ENCODE measurements at regions not wholly inside any gene's neighbourhood (a gene's known extent, or its start where the extent isn't known, plus 50 kb on each side); places are given as distances from the start of the nearest gene placed in this dataset.
A peak's percentile ranks its signal among the peaks of the same experiment; 100 is the strongest.

DNA sequence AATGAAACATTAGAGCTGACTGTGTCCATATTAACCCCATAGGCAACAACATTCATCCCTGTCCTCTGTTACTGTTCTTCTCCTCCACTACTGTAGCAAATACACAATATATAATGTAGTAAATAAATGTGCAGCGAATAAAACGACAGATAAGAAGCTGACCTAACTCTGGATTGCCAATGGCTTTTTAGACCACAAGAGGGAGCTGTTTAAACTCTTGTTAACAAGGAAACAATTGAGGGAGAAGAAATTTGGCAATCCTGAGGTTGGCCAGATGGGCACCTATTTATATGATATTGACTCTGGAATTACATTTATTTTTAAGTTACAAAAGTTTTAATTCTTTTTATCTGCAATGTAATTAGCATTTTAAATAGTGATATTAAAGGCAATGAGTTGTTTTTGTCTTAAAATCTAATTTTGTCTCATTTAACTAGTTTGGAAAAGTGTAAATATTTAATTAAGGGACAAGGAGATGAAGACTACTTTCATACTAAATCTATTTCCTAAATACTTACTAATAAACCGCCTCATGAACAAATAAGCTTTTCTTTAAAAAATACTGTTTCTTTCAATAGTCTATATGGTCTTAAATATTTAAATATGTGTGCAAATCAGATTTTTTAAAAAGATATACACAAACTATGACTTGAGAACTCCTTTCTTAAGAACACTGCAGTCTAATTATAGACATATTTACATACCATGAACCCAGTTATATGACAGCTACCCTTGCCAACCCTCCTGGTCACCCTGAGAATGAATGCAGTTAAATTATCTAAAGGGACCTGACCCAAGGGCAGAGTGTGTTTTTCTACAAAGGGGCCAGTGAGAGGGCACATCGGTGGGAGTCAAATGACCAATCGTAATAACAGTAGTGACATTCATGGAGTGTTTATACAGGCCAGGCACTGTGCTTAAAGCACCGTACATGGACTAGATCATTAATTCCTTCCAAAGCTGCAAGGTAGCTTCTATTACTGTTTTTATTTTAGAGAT lies 52.9 kb upstream of the HPF1 start:
- Histone ChIP-seq H3K9me3 (replicated peaks) (no peaks in the 10 kb centered on the region), H3K36me3 (no peaks in the 10 kb centered on the region), H3K27me3 (no peaks in the 10 kb centered on the region), H3K27ac (no peak overlapping the region), H3K4me3 (no peak overlapping the region), H3K4me1 (peaks cover 5% of the 10 kb centered on the region; the same call in 1 of the 2 replicates)
- DNase-seq, result peak; percentile 45 to 81

DNA sequence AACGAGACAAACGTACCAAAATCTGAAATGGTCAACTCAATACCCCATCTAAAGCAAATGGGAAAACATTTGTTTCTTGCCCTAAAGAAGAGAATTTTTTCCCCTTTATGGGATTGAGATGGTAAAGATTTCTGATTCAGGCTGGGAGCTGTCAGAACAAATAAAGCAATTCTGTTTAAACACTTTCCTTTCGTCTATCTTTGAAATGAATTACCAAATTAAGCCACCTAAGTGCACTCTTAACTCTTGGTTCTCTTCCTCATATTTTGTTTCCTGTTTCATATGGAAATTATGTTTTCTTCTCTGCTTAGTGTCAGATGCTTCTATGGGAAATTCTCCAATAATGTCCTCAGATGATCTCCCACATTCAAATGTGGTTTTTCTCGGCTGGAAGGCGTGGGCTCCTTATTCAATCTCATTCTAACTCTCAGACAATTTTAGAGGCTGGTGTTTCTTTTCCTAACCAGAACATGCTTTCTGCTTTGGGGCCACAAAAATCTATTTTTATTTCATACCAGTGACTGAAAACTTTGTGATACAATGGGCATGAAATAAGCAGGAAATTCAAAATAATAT lies 50.3 kb upstream of the HPF1 start:
- DNase-seq, result no peak
- Histone ChIP-seq H3K4me1 (peaks cover 5% of the 10 kb centered on the region; the same call in 1 of the 2 replicates), H3K27ac (no peak overlapping the region), H3K36me3 (no peaks in the 10 kb centered on the region), H3K4me3 (no peak overlapping the region), H3K9me3 (replicated peaks) (no peaks in the 10 kb centered on the region), H3K27me3 (no peaks in the 10 kb centered on the region)

All from SJCRH30 (cell line).